Skeletal muscle tissue (tissue), 3 donors: ENCODE measurements at regions not wholly inside any gene's neighbourhood (a gene's known extent, or its start where the extent isn't known, plus 50 kb on each side); places are given as distances from the start of the nearest gene placed in this dataset.

Experiments
- H3K27ac ChIP-seq: one replicate; pipeline ENCODE4 v1.7.0; 2013; ENCODE audit warnings: mild to moderate bottlenecking, low read depth, low read length, inconsistent platforms
- H3K27me3 ChIP-seq, 3 donors: one replicate each; pipeline ENCODE4 v1.7.0; 2013; ENCODE audit warnings: low read length in 3 of 3; ENCODE audit not compliant: control insufficient read depth in 3 of 3, insufficient read depth in 3 of 3
- H3K36me3 ChIP-seq, 3 donors: one replicate each; pipeline ENCODE4 v1.7.0; 2013; ENCODE audit warnings: low read length in 3 of 3; ENCODE audit not compliant: control insufficient read depth in 3 of 3, insufficient read depth in 3 of 3
- H3K4me1 ChIP-seq, 3 donors: one replicate each; pipeline ENCODE4 v1.7.0; 2013; ENCODE audit warnings: low read length in 3 of 3, mild to moderate bottlenecking in 3 of 3; ENCODE audit not compliant: control insufficient read depth in 3 of 3, insufficient read depth in 3 of 3
- H3K4me3 ChIP-seq, 3 donors: one replicate each; pipeline ENCODE4 v1.7.0; 2013; ENCODE audit warnings: low read length in 3 of 3
- H3K9ac ChIP-seq, 3 donors: one replicate each; pipeline ENCODE4 v1.7.0; 2013; ENCODE audit warnings: low read length in 3 of 3, mild to moderate bottlenecking in 3 of 3, moderate library complexity in 2 of 3, low read depth in 1 of 3
- H3K9me3 ChIP-seq, 3 donors: one replicate each; pipeline ENCODE4 v1.7.0; 2013; ENCODE audit warnings: low read length in 3 of 3; ENCODE audit not compliant: control insufficient read depth in 3 of 3
- donor health status: Osteomylitis.

GRCh38 chr13:61831026-61831425 is 415.4 kb upstream of the PCDH20 start:
- Histone ChIP-seq H3K36me3 (no peaks in the 10 kb centered on the region), H3K9ac (no peak overlapping the region), H3K4me1 (no peaks in the 10 kb centered on the region), H3K27me3 (no peaks in the 10 kb centered on the region), H3K9me3 (peaks cover 0 to 2% (median 0%) of the 10 kb centered on the region in 3 donors), H3K27ac (no peak overlapping the region), H3K4me3 (no peak overlapping the region)

- H3K4me1 ChIP-seq = no peaks in the 10 kb centered on the region
- H3K36me3 ChIP-seq = no peaks in the 10 kb centered on the region
- no peaks in the 10 kb centered on the region for H3K27me3 ChIP-seq
- H3K9ac ChIP-seq = no peak overlapping the region
- H3K4me3 ChIP-seq = no peak overlapping the region
- H3K27ac ChIP-seq = no peak overlapping the region
- peaks cover 0 to 2% (median 0%) of the 10 kb centered on the region in 3 donors for H3K9me3 ChIP-seq
Measured at GRCh38 chr13:61830475-61830874, 414.8 kb upstream of the PCDH20 start.

- Histone ChIP-seq H3K4me1 (no peaks in the 10 kb centered on the region), H3K9ac (no peak overlapping the region), H3K9me3 (peaks cover 0 to under 1% (median 0%) of the 10 kb centered on the region in 3 donors), H3K27me3 (no peaks in the 10 kb centered on the region), H3K27ac (no peak overlapping the region), H3K4me3 (no peak overlapping the region), H3K36me3 (no peaks in the 10 kb centered on the region)
Measured at GRCh38 chr13:61824168-61824567, 408.5 kb upstream of the PCDH20 start.

- Histone ChIP-seq H3K9me3 (no peaks in the 10 kb centered on the region), H3K27me3 (no peaks in the 10 kb centered on the region), H3K4me3 (no peak overlapping the region), H3K4me1 (no peaks in the 10 kb centered on the region), H3K36me3 (no peaks in the 10 kb centered on the region), H3K27ac (no peak overlapping the region), H3K9ac (no peak overlapping the region)
Measured at GRCh38 chr13:61812286-61812685, 396.6 kb upstream of the PCDH20 start.

- H3K9me3 ChIP-seq = no peaks in the 10 kb centered on the region
- no peaks in the 10 kb centered on the region for H3K36me3 ChIP-seq
- no peak overlapping the region for H3K9ac ChIP-seq
- H3K4me1 ChIP-seq = no peaks in the 10 kb centered on the region
- H3K27ac ChIP-seq = no peak overlapping the region
- H3K27me3 ChIP-seq = no peaks in the 10 kb centered on the region
- no peak overlapping the region for H3K4me3 ChIP-seq
Measured at GRCh38 chr13:61810065-61810464, 394.4 kb upstream of the PCDH20 start.

GRCh38 chr13:61797397-61797796 is 381.7 kb upstream of the PCDH20 start:
- Histone ChIP-seq H3K27ac (no peak overlapping the region), H3K9me3 (no peaks in the 10 kb centered on the region), H3K27me3 (no peaks in the 10 kb centered on the region), H3K9ac (no peak overlapping the region), H3K4me3 (no peak overlapping the region), H3K4me1 (no peaks in the 10 kb centered on the region), H3K36me3 (no peaks in the 10 kb centered on the region)

GRCh38 chr13:61795580-61795979 is 379.9 kb upstream of the PCDH20 start:
- Histone ChIP-seq H3K36me3 (no peaks in the 10 kb centered on the region), H3K4me3 (no peak overlapping the region), H3K9ac (no peak overlapping the region), H3K4me1 (no peaks in the 10 kb centered on the region), H3K9me3 (no peaks in the 10 kb centered on the region), H3K27ac (no peak overlapping the region), H3K27me3 (no peaks in the 10 kb centered on the region)

GRCh38 chr13:61779456-61779855 is 363.8 kb upstream of the PCDH20 start:
- Histone ChIP-seq H3K27ac (no peak overlapping the region), H3K4me1 (peaks cover 0 to 3% (median 2%) of the 10 kb centered on the region in 3 donors), H3K36me3 (no peaks in the 10 kb centered on the region), H3K27me3 (no peaks in the 10 kb centered on the region), H3K9me3 (no peaks in the 10 kb centered on the region), H3K4me3 (no peak overlapping the region), H3K9ac (no peak overlapping the region)

GRCh38 chr13:61778531-61778930 is 362.9 kb upstream of the PCDH20 start:
- H3K27me3 ChIP-seq = no peaks in the 10 kb centered on the region
- no peaks in the 10 kb centered on the region for H3K36me3 ChIP-seq
- H3K9ac ChIP-seq = no peak overlapping the region
- peaks cover 0 to 3% (median 2%) of the 10 kb centered on the region in 3 donors for H3K4me1 ChIP-seq
- no peak overlapping the region for H3K4me3 ChIP-seq
- H3K27ac ChIP-seq = no peak overlapping the region
- H3K9me3 ChIP-seq = no peaks in the 10 kb centered on the region

- Histone ChIP-seq H3K4me1 (peaks cover 0 to 3% (median 2%) of the 10 kb centered on the region in 3 donors), H3K9me3 (no peaks in the 10 kb centered on the region), H3K4me3 (no peak overlapping the region), H3K27me3 (no peaks in the 10 kb centered on the region), H3K36me3 (no peaks in the 10 kb centered on the region), H3K27ac (no peak overlapping the region), H3K9ac (no peak overlapping the region)
Measured at GRCh38 chr13:61777899-61778298, 362.2 kb upstream of the PCDH20 start.

- H3K27me3 ChIP-seq = no peaks in the 10 kb centered on the region
- no peaks in the 10 kb centered on the region for H3K36me3 ChIP-seq
- H3K9me3 ChIP-seq = no peaks in the 10 kb centered on the region
- no peak overlapping the region for H3K27ac ChIP-seq
- H3K4me3 ChIP-seq = no peak overlapping the region
- no peak overlapping the region for H3K9ac ChIP-seq
- peaks cover 0 to 3% (median 2%) of the 10 kb centered on the region in 3 donors for H3K4me1 ChIP-seq
Measured at GRCh38 chr13:61777271-61777670, 361.6 kb upstream of the PCDH20 start.
